Spinal cord (tissue), 9 donors: ENCODE measurements at regions not wholly inside any gene's neighbourhood (a gene's known extent, or its start where the extent isn't known, plus 50 kb on each side); places are given as distances from the start of the nearest gene placed in this dataset.

Experiments
- DNase-seq, 6 donors: peaks; one replicate each; pipeline versions ENCODE4 v3.0.0 to v3.0.0-alpha.2; 2013 to 2015; ENCODE audit warnings: low spot score in 6 of 6, low read depth in 4 of 6
- H3K27ac ChIP-seq: one replicate; pipeline ENCODE4 v1.5.1; 2013; ENCODE audit warnings: low read depth, low read length, control low read depth
- H3K27me3 ChIP-seq: one replicate; pipeline ENCODE4 v1.6.1; 2013; ENCODE audit warnings: low read length; ENCODE audit not compliant: control insufficient read depth, insufficient read depth
- H3K36me3 ChIP-seq: one replicate; pipeline ENCODE4 v1.6.1; 2013; ENCODE audit warnings: low read length; ENCODE audit not compliant: control insufficient read depth, insufficient read depth
- H3K4me1 ChIP-seq: one replicate; pipeline ENCODE4 v1.6.1; 2013; ENCODE audit warnings: low read length; ENCODE audit not compliant: control insufficient read depth, insufficient read depth
- H3K4me3 ChIP-seq: one replicate; pipeline ENCODE4 v1.5.1; 2013; ENCODE audit warnings: low read depth, low read length, control low read depth
- H3K9me3 ChIP-seq: one replicate; pipeline ENCODE4 v1.6.1; 2013; ENCODE audit warnings: low read length; ENCODE audit not compliant: control insufficient read depth, insufficient read depth
- WGBS: methylation state at CpG from one replicate; pipeline ENCODE4 v1.1.5; 2013; ENCODE audit warnings: missing lambda C conversion rate; ENCODE audit not compliant: insufficient coverage; 5-methylcytosine and 5-hydroxymethylcytosine counted together
- donor health status: healthy.

DNA sequence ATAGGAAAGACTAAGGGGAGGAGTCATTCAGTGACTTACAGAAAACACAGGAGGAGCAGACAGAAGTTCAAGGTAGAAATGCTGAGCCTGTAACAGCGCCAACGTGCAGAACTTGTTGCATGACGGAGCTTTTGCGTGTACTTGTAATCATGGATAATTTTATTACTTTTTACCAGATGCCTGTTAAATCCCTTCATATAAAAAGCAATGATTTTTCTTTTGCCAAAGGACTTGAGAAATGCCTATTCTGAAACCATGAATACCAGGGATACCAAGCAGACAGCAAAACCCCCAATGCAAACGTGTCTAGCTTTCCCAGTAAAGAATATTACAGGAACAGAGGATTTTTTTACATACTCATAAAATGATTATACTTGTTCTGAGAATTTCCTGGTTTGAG lies 163.6 kb upstream of the GSC start:
- no peaks in the 10 kb centered on the region for H3K27me3 ChIP-seq
- no peak for DNase-seq
- H3K36me3 ChIP-seq = no peaks in the 10 kb centered on the region
- H3K9me3 ChIP-seq = no peaks in the 10 kb centered on the region
- peaks cover 21% of the 10 kb centered on the region for H3K4me1 ChIP-seq
- H3K4me3 ChIP-seq = no peak overlapping the region
- H3K27ac ChIP-seq = no peak overlapping the region
- no CpG with 5 or more reads among the region's 5 CpGs for WGBS

DNA sequence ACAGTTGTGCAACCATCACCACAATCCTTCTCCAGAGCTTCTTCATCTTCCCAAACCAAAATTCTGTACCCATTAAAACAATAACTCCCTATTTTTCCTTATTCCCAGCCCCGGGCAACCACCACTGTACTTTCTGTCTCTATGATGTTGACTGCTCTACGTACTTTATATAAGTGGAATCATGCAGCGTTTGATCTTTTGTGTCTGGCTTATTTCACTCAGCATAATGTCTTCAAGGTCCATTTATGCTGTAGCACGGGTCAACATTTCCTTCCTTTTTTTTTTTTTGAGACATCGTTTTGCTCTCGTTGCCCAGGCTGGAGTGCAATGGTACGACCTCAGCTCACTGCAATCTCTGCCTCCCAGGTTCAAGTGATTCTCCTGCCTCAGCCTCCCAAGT lies 162.7 kb upstream of the GSC start:
- Histone ChIP-seq H3K4me1 (peaks cover 21% of the 10 kb centered on the region), H3K4me3 (no peak overlapping the region), H3K27me3 (no peaks in the 10 kb centered on the region), H3K9me3 (no peaks in the 10 kb centered on the region), H3K27ac (no peak overlapping the region), H3K36me3 (no peaks in the 10 kb centered on the region)
- DNase-seq = no peak
- WGBS = 88% methylated on average over 5 of the region's 7 CpGs

DNA sequence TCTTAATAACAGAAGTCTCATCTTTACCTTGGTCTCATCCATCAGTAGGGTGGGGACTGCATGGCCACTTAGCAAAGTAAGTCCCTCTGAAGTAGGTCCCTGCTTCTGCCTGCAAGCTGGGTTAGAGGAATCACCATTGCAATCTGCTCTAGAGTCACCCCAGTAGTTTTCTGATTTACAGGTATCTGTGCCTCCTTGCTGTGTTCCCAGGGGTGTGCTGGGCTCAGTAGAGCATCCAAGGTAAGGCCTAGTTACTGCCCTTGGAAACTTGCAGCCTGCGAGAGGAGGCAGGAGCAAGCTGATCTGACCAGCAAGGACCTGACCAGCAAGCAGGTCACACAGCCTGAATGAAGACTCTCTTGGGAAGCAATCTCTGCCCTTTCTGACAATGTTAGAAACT lies 160.8 kb upstream of the GSC start:
- Histone ChIP-seq H3K4me1 (peaks cover 4% of the 10 kb centered on the region), H3K36me3 (no peaks in the 10 kb centered on the region), H3K27ac (no peak overlapping the region), H3K27me3 (no peaks in the 10 kb centered on the region), H3K9me3 (no peaks in the 10 kb centered on the region), H3K4me3 (no peak overlapping the region)
- no peak for DNase-seq
- WGBS = 63% methylated on average over 1 of the region's 1 CpG

DNA sequence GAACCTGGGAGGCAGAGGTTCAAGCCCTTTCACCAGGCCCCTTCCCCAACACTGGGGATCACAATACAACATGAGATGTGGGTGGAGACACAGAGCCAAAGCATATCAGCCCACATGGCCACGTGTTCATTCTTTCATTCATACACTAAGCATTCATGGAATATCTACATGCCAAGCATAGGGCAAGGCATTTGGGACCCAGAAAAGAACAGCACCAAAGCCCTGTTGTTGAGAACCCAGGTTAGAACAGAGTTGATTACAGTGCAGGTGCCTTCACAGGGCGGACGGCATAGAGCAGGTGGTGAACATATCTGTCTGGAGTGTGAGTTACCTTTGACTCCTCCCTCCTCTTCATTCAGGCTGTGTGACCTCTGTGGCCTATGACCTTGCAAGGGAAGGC lies 159.4 kb upstream of the GSC start:
- no peaks in the 10 kb centered on the region for H3K9me3 ChIP-seq
- H3K27ac ChIP-seq = no peak overlapping the region
- H3K27me3 ChIP-seq = no peaks in the 10 kb centered on the region
- no peak for DNase-seq
- WGBS = 86% methylated on average over 1 of the region's 3 CpGs
- no peak overlapping the region for H3K4me3 ChIP-seq
- no peaks in the 10 kb centered on the region for H3K36me3 ChIP-seq
- H3K4me1 ChIP-seq = no peaks in the 10 kb centered on the region

DNA sequence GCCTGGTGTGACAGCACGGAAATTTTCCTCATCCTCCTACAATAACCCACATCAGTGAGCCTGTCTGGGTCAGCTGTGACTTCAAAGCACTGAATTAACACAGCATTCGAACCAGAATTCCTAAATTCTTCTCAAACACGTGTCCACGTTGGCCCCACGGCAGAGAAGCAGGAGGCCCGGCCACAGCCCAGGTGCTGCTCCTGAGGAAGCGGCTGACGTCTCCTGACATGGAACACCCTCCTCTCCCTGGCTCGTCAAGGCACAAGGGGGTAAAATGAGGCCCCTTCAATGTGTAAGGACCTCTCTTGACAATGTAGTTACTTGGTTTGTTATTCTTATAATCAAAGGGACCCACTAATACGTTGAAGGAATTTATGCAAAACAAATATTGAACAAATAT lies 156.3 kb upstream of the GSC start:
- Histone ChIP-seq H3K4me1 (no peaks in the 10 kb centered on the region), H3K4me3 (no peak overlapping the region), H3K27ac (no peak overlapping the region), H3K27me3 (no peaks in the 10 kb centered on the region), H3K36me3 (no peaks in the 10 kb centered on the region), H3K9me3 (no peaks in the 10 kb centered on the region)
- no peak for DNase-seq
- WGBS = 82% methylated on average over 2 of the region's 10 CpGs

DNA sequence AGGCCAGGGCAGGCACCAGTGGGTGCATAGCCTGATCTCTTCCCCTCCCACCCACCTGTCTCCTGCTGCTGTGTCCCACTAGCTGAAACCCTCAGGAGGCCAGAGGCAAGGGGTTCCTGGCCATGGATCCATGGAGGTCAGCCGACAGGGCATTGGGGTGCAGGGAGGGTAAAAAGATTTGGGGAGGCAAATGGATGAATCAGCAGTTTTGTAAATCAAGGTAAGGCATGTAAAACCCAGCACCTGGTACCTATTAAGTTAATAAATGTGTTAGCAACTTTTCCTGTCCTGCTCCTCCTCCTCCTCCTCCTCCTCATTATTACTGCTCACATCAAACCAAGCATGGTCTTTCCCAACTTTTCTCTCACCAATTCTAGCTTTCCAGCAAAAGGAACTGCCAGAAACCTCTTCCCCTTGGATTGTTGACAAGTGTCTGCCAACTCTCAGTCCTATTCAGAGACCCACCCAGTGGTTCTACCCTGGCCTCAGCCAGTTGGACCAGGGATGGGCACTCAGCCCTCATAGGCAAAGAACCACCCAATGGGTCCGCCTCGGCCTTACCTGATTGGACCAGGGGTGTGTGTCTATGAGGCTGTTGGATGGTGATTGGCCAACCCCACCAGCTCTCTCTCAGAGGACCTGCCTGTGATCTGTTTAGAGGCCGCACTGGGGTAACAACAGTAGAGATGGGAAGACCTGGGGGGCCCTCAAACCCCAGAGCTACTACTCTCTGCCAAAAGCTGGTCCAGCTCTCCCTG lies 155.7 kb upstream of the GSC start:
- no peaks in the 10 kb centered on the region for H3K27me3 ChIP-seq
- no peak for DNase-seq
- H3K36me3 ChIP-seq = no peaks in the 10 kb centered on the region
- H3K4me1 ChIP-seq = no peaks in the 10 kb centered on the region
- H3K9me3 ChIP-seq = no peaks in the 10 kb centered on the region
- WGBS = 100% methylated on average over 3 of the region's 4 CpGs
- H3K4me3 ChIP-seq = no peak overlapping the region
- H3K27ac ChIP-seq = no peak overlapping the region

DNA sequence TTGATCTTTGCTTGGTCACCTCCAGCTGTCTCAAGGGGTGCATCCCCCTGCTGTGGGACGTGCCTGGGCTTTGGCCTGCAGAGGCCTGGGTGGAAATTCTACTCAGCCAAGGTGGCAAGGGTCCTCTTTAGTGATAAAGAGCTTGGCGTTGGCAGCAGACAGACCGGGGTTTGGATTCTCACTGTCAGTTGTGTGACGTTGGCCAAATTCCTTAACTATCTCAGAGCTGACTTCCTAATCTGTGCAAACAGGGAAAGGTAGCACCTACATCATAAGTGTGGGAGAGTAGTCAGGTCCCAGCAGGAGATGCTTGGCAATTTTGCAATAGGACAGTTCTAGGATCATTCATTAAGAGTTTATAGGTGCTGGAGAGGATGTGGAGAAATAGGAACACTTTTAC lies 154.3 kb upstream of the GSC start:
- H3K4me3 ChIP-seq = no peak overlapping the region
- no peak overlapping the region for H3K27ac ChIP-seq
- H3K4me1 ChIP-seq = no peaks in the 10 kb centered on the region
- WGBS = 88% methylated on average over 4 of the region's 4 CpGs
- H3K27me3 ChIP-seq = no peaks in the 10 kb centered on the region
- no peak for DNase-seq
- no peaks in the 10 kb centered on the region for H3K36me3 ChIP-seq
- H3K9me3 ChIP-seq = no peaks in the 10 kb centered on the region

DNA sequence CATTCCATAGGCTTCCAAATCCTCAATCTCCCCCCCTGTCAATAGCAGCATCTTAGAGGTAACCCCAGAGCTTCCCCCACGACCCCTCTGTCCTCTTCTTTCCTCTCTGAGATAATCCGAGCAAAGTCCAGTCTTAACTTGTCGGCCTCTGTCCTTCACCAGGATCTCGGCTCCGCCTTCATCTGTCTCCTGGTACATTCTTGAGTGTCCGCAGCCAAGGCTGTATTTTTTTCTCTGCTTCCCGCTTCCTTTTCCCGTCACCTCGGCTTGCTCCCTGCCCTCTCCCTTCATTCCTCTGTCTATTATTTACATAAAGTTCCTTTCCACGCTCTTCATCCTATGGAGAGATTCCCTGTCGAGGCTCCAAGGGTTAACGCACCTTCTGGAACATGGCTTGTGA lies 153.9 kb upstream of the GSC start:
- 81% methylated on average over 12 of the region's 12 CpGs for WGBS
- Histone ChIP-seq H3K9me3 (no peaks in the 10 kb centered on the region), H3K4me3 (no peak overlapping the region), H3K4me1 (no peaks in the 10 kb centered on the region), H3K27ac (no peak overlapping the region), H3K36me3 (no peaks in the 10 kb centered on the region), H3K27me3 (no peaks in the 10 kb centered on the region)
- DNase-seq = no peak

DNA sequence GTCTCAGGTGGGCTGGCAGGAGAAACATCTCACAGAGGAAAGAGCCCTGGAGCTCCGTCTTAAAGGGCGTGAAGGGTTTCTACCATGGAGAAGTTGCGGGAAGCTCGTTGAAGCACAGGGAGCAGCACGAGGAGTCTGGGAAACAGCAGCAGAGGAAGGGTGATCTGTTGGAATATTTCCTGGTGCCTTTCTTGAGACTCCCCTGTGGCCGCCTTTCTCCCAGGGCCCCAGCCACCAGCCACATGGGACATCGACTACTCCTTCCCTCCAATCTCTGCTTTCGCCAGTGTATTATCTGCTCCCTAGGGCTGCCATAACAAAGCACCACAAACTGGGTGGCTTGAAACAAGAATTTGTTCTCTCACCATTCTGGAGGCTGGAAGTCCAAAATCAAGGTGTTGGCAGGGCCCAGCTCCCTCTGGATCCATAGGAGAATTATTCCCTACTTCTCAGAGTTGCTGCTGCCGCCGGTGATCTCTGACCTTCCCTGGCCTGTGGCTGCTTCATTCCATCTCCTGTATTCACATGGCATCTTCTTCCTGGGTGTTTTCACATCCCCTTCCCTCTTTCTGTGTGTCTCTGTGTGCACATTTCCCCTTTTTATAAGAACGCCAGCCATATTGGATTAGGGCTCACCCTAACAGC lies 152.8 kb upstream of the GSC start:
- no peaks in the 10 kb centered on the region for H3K9me3 ChIP-seq
- no peak overlapping the region for H3K4me3 ChIP-seq
- no peaks in the 10 kb centered on the region for H3K4me1 ChIP-seq
- no peaks in the 10 kb centered on the region for H3K27me3 ChIP-seq
- H3K27ac ChIP-seq = no peak overlapping the region
- H3K36me3 ChIP-seq = no peaks in the 10 kb centered on the region
- no peak for DNase-seq
- WGBS = 92% methylated on average over 9 of the region's 11 CpGs

DNA sequence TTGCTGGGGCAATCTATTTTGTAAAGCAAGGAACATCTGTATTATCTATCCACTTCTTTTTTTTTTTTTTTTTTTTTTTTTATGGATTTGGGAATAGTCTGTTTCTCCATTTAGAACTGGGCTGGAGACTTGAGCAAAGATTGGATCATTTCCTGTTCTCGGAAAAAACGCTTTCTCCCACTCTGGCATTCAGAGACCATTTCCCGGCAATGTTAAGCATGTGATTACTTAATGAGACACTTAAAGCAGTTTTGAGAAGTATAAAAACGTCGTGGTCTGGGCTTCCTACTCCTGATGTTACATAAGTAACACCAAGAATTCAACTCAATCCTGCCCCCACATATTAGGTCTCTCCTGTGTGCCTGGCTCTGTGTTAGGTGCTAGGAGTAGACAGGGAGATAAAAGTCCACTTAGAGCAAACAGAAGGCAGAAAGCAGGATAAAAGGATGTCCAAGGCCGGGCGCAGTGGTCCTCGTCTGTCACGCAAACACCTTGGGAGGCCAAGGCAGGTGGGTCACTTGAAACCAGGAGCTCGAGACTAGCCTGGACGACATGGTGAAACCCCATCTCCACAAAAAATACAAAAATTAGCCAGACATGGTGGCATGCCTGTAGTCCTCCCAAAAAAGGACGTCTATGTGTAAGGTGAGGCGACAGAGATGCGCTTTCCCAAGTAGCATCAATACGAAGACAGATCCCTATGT lies 152.1 kb upstream of the GSC start:
- 98% methylated on average over 9 of the region's 15 CpGs for WGBS
- no peaks in the 10 kb centered on the region for H3K36me3 ChIP-seq

More for the DNA sequence above, 152.1 kb upstream of the GSC start:
- no peak for DNase-seq
- H3K27me3 ChIP-seq = no peaks in the 10 kb centered on the region
- no peaks in the 10 kb centered on the region for H3K9me3 ChIP-seq
- no peaks in the 10 kb centered on the region for H3K4me1 ChIP-seq
- no peak overlapping the region for H3K27ac ChIP-seq
- no peak overlapping the region for H3K4me3 ChIP-seq
